HG03439 (cell line): ENCODE measurements at regions not wholly inside any gene's neighbourhood (a gene's known extent, or its start where the extent isn't known, plus 50 kb on each side); places are given as distances from the start of the nearest gene placed in this dataset.
"Not testable (repeated sequence)": the region's sequence is repeated elsewhere in the genome, so short reads cannot be mapped to it uniquely, and the experiment has no call there.

ENCODE experiments used
- ATAC-seq: cut with Tn5 transposase; IDR thresholded peaks from one replicate; pipeline ENCODE4 v1.9.1; 2021; ENCODE audit warnings: mild to moderate bottlenecking, moderate library complexity; ENCODE audit not compliant: unreplicated experiment

DNA sequence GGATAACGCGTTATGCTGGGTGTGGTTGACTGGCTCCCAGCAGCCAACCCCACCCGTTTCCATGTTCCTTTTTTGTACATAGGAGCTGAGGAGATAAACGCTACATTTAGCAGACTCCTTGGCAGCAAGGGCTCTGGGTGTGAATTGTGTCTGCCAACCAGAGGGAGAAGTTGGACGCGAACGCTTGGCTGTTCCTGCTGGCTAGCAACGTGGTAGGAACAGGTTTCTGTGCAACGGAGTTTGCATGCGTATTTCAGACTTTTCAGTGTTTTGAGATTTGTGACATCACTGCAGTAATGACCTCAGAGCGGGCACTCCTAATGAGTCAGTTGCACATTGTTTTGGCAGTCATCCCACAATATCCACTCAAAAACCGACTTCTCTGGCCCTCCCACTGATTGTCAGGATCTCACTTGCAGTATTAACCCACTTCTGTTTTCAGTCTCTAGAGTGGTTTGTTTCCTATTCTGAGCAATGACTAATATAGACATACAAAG, 98.7 kb upstream of the RGS1 start:
- ATAC-seq = peak; percentile 70

GRCh38 chr1:192477630-192478029, 97.9 kb upstream of the RGS1 start:
- peak; percentile 51 for ATAC-seq

DNA sequence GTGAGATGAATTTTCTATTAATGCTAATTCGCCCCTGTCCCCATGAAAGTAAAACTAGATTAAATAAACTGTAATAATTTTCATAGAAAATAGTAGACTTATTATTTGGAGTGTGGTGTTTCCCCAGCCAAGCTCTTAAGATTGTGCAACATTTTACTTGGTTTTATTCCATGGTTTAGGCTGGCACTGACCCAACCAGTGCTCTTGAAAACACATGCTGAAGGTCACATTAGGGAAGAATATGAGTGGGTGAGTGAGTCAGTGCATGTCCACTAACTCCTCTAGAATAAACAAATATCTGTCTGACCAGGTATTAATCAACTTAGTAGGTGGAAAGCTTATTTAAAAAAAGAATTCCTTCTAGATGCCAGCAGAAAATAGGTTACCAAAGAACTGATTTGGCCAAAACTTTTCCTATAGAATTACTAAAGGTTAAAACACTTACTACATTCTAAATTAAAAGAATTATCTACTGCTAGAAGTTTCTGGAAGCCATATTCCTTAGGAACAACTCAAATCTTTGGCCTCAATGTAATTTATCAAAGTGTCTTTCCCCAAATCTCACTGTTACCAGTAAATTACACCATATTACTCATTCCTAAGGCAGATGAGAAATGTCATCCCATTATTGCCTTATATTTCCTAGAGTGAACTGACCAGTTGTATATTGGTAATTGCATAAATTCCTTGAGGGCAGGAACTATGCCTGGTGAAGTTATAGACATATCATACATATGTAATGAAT, 89.7 kb upstream of the RGS1 start:
- ATAC-seq = no peak

- ATAC-seq = no peak
These were observed 87.5 kb upstream of the RGS1 start for GRCh38 chr1:192488058-192488457.

- ATAC-seq = no peak
These were observed 86.5 kb upstream of the RGS1 start for GRCh38 chr1:192489047-192489446.

DNA sequence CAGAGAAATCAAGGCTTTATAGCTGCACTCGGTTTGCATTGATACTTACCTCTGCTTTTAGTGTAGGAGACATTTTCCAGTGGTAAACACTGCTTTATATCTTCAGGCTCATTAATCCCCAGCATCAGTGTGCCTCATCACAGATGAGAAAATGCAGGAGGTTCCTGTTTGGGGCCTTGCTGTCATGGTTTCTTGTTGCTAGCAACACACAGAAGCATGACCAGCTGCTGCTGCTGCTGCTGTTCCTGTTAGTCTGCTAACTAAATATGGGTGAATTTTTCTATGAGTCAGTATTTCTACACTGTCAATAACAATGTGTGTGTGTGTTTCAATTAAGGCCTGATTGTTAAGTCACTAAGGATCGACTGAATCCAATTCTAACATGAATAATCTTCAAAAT, 85.8 kb upstream of the RGS1 start:
- no peak for ATAC-seq

DNA sequence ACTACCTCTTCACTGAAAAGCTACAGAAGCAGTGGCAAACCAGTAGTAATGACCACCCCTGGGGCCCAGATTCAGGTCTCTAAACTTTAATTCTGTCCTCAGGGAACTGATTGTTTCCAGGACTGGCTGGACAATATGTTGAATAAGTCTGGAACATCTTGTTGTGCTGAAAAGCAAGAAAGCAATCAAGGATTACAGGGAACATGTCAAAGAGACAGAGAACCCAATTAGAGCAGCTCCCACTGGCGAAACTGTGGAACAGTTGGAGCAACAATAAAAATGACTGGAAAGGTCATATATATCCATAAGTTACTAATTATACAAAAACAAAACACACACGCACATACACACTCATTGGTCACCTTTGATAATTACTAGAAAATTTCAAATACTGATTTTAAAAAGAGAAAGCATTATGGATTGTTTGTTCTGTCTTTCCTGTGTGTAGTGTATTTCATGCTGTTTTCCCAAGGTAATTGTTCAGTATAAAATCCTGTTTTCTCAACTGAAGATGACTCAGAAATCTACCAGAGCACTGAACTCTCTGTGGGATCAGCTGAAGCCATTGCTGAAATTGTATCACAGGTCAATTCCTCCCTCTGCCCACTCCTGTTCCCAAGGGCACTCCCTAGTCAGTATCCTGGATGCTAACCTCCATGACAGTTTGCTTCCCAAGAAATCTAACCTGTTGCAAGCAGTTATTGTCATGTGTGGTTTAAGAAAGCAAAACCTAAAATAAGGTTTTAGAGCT, 83.6 kb upstream of the RGS1 start:
- ATAC-seq = no peak

DNA sequence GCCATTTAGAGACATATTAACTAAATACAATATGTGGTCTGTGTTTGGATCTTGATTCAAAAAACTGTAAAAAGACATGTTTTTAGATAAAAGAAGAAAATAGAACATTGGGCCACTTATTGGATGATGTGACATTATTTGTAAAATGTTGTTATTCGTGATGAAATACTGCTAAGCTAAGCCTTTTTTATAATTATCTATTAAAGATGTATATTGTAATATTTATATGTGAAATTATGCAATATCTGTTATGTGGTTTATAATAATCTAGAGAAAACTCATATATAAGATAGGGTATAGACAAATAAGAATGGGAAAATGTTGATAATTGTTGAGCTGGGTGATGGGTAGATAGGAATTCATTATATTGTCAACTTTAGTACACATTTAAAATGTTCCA, 82.0 kb upstream of the RGS1 start:
- ATAC-seq = no peak

DNA sequence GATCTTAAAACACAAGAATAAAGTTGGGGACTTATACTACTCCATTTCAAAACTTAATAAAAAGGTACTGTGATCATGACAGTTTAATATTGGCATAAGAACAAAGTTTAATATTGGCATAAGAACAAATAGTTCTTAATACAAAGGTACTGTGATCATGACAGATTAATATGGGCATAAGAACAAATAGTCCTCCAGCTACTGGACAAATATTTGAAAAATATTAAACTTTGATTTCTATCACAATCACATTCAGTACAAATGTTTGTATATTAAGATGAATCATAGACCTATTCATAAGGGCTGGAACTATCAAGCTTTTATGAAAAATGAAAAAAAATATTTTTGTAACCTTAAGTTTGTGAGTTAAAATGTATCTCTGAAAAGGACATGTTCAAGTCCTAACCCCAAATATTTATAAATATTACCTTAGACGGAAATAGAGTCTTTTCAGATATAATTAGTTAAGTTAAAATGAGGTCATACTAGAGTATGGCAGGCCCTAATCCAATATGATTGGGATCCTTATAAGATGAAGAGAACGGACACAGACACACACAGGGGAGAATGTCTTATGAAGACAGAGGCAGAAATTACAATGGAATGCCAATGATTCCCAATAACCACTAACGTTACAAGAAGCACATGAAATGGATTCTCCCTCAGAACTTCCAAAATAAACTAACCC, 79.1 kb upstream of the RGS1 start:
- no peak for ATAC-seq

DNA sequence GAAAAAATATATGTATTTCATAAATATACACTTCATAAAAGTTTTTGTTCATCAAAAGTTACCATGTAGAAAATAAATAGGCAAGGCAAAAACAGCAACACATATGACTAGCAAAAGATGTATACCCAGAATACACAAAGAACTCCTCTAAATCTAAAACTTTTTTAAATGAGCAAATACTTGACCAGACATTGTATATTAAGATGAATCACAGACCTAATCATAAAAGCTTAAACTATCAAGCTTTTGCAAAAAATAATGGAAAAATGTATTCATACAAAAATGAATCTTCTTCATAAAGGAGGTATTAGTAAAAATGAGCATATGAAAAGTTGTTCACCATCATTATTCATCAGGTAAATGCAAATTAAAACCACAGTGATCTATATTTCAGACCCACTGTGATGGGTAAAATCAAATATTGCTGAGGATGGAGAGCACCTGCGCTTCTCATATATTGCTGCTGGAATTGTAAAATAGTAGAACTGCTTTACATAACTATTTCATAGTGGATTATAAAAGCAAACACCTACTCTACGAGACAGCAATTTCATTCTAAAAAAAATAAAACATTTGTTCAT, 78.3 kb upstream of the RGS1 start:
- ATAC-seq = no peak

DNA sequence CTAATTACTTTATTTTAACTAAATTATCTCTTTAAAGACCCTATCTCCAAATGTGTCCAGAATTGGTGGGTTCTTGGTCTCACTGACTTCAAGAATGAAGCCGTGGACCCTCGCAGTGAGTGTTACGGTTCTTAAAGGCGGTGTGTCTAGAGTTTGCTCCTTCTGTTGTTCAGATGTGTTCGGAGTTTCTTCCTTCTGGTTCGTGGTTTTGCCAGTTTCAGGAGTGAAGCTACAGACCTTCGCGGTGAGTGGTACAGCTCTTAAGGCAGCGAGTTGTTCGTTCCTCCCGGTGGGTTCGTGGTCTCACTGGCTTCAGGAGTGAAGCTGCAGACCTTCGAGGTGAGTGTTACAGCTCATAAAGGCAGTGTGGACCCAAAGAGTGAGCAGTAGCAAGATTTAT, 77.5 kb upstream of the RGS1 start:
- not testable (repeated sequence) for ATAC-seq

DNA sequence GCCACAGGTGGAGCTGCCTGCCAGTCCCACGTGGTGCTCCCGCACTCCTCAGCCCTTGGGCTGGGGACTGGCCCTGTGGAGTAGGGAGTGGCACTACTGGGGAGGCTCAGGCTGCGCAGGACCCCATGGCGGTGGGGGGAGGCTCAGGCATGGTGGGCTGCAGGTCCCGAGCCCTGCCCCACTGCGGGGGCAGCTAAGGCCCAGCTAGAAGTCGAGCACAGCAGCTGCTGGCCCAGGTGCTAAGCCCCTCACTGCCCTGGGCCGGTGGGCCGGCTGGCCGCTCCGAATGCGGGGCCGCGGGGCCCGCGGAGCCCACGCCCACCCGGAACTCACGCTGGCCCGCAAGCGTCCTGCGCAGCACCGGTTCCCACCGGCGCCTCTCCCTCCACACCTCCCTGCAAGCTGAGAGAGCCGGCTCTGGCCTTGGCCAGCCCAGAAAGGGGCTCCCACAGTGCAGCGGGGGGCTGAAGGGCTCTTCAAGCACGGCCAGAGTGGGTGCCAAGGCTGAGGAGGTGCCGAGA, 76.5 kb upstream of the RGS1 start:
- ATAC-seq = not testable (repeated sequence)

DNA sequence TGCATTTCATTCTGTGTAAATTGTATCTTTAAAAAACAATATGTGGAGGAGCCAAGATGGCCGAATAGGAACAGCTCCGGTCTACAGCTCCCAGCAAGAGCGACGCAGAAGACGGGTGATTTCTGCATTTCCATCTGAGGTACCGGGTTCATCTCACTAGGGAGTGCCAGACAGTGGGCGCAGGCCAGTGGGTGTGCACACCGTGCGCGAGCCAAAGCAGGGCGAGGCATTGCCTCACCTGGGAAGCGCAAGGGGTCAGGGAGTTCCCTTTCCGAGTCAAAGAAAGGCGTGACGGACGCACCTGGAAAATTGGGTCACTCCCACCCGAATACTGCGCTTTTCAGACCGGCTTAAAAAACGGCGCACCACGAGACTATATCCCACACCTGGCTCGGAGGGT, 75.0 kb upstream of the RGS1 start:
- not testable (repeated sequence) for ATAC-seq

DNA sequence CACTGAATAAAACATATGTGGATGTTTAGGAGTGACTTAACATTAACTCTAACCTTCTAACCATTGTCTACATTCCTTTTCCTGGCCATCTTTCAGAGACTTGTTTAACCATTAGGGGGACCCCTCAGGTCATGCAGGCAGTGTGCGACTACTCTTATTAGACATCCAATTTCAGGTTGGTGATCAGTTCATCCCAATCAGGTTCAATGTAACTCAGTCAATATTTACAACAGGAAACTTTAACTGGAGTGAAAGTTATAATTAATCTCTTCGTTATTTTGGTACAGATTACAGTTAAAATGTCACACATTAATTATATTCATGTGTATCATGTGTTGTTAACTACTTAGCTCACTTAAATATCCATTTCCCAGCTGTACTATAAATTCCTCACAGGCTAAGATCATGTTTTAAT, 68.8 kb upstream of the RGS1 start:
- ATAC-seq = peak; percentile 98

DNA sequence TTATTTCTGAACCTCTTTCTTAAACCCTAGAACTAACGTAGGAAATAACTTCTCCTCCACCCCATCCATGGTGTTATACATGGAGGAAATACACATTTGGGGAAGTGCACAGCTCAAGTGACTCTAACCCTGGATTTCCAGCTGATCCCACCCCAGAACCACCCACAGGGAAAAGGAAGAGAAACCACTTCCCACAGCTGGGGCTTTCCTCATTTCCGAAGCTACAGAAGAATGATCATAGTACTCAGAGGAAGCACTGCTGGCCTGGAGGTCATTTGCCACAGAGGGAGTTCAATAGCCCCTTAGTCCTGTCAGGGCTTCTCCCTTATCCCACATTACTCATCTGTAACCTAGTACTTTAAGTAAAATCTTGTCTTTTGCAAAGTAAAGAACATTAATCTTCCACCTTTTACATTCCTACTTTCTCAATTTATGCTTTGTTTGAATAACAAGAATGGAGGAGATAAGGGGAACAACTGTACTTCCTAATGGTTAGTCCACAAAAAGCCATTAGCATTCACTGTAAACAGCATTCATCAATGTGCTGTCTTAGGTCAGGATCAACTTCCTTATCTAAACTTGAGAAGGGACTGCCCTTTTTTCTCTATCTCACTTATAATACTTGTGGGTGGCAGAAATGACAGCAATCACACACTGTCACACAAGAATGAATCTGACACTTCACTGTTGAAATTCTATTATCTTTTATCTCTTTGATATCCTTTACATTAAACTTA, 63.0 kb upstream of the RGS1 start:
- no peak for ATAC-seq

DNA sequence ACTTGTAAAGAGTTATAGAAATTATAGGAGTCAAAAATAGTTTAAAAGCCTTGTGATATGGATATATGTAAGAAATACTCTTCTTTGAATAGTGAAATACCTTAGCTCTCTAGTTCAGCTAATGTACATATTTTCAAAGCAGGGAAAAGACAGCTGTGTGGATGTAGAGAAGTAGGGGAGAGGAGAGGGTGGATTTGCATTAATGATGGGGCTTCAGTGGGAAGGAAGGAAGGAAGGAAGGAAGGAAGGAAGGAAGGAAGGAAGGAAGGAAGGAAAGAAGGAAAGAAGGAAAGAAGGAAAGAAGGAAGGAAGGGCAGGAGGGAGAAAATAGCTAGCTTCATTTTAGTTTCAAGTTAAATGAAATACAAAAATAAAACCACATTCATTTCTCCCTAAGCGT, 62.4 kb upstream of the RGS1 start:
- no peak for ATAC-seq

GRCh38 chr1:192513697-192514096, 61.9 kb upstream of the RGS1 start:
- no peak for ATAC-seq

DNA sequence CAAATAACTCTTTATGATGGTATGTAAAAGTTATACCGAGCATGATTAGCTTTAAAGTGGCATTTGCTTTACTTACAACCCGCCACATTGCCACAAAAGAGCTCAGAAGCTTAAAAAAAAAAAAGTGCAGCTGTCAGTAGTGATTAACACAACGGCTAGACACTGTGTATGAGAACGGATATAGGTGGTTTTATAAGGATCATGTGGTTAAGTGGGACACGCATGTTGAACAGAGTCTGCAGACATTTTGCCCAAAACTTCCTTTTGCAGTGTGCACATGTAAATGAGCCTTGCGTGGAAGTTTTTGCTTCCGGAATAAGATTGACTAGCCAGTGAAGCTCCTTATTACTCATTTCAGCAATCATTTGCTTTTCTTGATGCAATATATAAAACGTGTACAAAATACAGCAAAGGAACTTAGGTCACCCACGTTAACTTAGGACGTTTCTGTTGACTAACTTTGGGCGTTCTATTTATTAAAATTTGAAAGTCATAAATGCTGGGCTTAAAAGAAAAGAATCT, 58.7 kb upstream of the RGS1 start:
- ATAC-seq = peak; percentile 96

GRCh38 chr1:192517716-192518355, 57.7 kb upstream of the RGS1 start:
- not testable (repeated sequence) for ATAC-seq

GRCh38 chr1:192518700-192519099, 56.9 kb upstream of the RGS1 start:
- ATAC-seq = peak; percentile 39
